ENCODE measurements at regions not wholly inside any gene's neighbourhood (a gene's known extent, or its start where the extent isn't known, plus 50 kb on each side); places are given as distances from the start of the nearest gene placed in this dataset.

DNA sequence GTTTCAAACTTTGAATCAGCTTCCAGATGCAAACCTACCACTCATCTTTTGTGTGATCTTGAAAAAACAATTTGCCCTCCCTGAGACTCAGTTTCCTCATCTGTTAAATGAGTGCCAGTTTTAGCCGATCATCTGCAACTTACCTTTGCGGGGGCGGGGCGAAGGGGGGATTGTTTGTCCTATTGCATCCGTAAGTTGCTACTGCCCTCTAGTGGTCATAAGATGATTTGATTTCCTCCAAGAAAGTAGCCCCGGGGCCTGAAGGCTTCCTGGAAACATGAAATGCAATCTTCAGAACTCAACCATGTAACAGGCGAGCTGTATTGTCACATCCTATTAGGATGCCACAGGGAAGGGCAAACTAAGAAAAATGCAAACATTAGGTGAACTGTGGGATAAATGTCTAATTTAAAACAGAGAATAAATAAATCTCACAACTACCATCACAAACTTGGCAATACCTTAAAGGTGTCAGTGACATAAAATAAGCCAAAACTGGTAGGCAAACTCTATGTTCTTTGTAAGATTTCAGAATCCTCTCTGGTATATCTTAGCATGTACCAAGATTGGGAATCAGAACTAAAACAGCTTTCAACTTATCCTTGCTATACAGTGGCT lies 63.5 kb upstream of the CLDN18 start:
- peaks cover 0 to 3% (median 0%) of the 10 kb centered on the region in 7 donors for H3K9me3 Mint-ChIP-seq
- Histone ChIP-seq H3K4me3 (replicated peaks in 1 of 3; ENCODE audit: low read depth in 2 of 3, low read length in 3 of 3) (no peak overlapping the region), H4K20me1 (ENCODE audit: insufficient read depth, low read length) (no peaks in the 10 kb centered on the region), H3K9me3 (replicated peaks in 1 of 2; ENCODE audit: control insufficient read depth in 1 of 2, insufficient read depth in 1 of 2, low read length in 2 of 2) (no peaks in the 10 kb centered on the region), H3K4me1 (ENCODE audit: control insufficient read depth in 1 of 2, insufficient read depth in 2 of 2, low read length in 2 of 2) (no peaks in the 10 kb centered on the region), H3K36me3 (replicated peaks in 1 of 2; ENCODE audit: control insufficient read depth in 1 of 2, insufficient read depth in 2 of 2, low read length in 2 of 2) (no peaks in the 10 kb centered on the region), H3K4me2 (replicated peaks; ENCODE audit: extremely low read depth, low read length, poor library complexity, severe bottlenecking) (no peak overlapping the region), H3K9ac (ENCODE audit: insufficient read depth, low read length, poor library complexity, severe bottlenecking) (no peak overlapping the region), H3K79me2 (ENCODE audit: insufficient read depth, low read length) (no peaks in the 10 kb centered on the region), H3K27ac (ENCODE audit: low read depth in 1 of 2, low read length in 2 of 2) (no peak overlapping the region), H2AFZ (ENCODE audit: insufficient read depth, low read depth, low read length, poor library complexity, severe bottlenecking) (no peak overlapping the region), H3K27me3 (ENCODE audit: control insufficient read depth in 2 of 2, insufficient read depth in 2 of 2, low read length in 2 of 2) (no peaks in the 10 kb centered on the region)
- intact Hi-C loops (cut with micrococcal nuclease): no loop called here
- peaks cover 0 to 1% (median 1%) of the 10 kb centered on the region in 3 donors for H3K27me3 Mint-ChIP-seq (ENCODE audit: low read depth in 3 of 3)
- WGBS (ENCODE audit: insufficient coverage): 0% methylated on average over 1 of the region's 7 CpGs
- H3K36me3 Mint-ChIP-seq: no peaks in the 10 kb centered on the region
- H3K4me3 Mint-ChIP-seq: no peak overlapping the region
- H3K4me1 Mint-ChIP-seq: no peaks in the 10 kb centered on the region
- DNase-seq: peak; percentile 11 to 38 (median 33)
- TF ChIP-seq, protein P1, sequence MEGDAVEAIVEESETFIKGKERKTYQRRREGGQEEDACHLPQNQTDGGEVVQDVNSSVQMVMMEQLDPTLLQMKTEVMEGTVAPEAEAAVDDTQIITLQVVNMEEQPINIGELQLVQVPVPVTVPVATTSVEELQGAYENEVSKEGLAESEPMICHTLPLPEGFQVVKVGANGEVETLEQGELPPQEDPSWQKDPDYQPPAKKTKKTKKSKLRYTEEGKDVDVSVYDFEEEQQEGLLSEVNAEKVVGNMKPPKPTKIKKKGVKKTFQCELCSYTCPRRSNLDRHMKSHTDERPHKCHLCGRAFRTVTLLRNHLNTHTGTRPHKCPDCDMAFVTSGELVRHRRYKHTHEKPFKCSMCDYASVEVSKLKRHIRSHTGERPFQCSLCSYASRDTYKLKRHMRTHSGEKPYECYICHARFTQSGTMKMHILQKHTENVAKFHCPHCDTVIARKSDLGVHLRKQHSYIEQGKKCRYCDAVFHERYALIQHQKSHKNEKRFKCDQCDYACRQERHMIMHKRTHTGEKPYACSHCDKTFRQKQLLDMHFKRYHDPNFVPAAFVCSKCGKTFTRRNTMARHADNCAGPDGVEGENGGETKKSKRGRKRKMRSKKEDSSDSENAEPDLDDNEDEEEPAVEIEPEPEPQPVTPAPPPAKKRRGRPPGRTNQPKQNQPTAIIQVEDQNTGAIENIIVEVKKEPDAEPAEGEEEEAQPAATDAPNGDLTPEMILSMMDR (IDR thresholded peaks at IDR 0.05): peak; percentile 78
- H3K27ac Mint-ChIP-seq: no peak overlapping the region

DNA sequence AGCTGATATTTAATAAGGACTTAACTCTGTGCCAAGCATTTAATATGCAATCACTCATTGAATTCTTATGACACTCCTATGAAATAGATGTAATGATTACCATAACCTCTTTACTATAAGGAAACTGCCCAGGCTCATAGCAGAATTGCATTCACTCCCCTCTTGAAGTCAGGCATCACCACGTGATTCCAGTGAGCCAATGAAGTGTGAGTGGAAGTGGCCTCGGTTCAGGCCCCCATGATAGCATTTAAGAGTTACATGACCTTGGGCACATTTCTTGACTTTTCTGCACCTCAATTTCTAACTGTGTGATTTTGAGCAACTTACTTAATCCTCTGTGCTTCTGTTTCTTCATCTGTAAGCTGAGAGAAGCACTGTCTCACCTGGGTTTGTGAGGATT lies 62.8 kb upstream of the CLDN18 start:
- Histone ChIP-seq H3K27me3 (ENCODE audit: control insufficient read depth in 2 of 2, insufficient read depth in 2 of 2, low read length in 2 of 2) (no peaks in the 10 kb centered on the region), H3K4me2 (replicated peaks; ENCODE audit: extremely low read depth, low read length, poor library complexity, severe bottlenecking) (no peak overlapping the region), H3K27ac (ENCODE audit: low read depth in 1 of 2, low read length in 2 of 2) (no peak overlapping the region), H3K9me3 (replicated peaks in 1 of 2; ENCODE audit: control insufficient read depth in 1 of 2, insufficient read depth in 1 of 2, low read length in 2 of 2) (no peaks in the 10 kb centered on the region), H2AFZ (ENCODE audit: insufficient read depth, low read depth, low read length, poor library complexity, severe bottlenecking) (no peak overlapping the region), H4K20me1 (ENCODE audit: insufficient read depth, low read length) (no peaks in the 10 kb centered on the region), H3K36me3 (replicated peaks in 1 of 2; ENCODE audit: control insufficient read depth in 1 of 2, insufficient read depth in 2 of 2, low read length in 2 of 2) (no peaks in the 10 kb centered on the region), H3K79me2 (ENCODE audit: insufficient read depth, low read length) (no peaks in the 10 kb centered on the region), H3K4me1 (ENCODE audit: control insufficient read depth in 1 of 2, insufficient read depth in 2 of 2, low read length in 2 of 2) (no peaks in the 10 kb centered on the region), H3K4me3 (replicated peaks in 1 of 3; ENCODE audit: low read depth in 2 of 3, low read length in 3 of 3) (no peak overlapping the region), H3K9ac (ENCODE audit: insufficient read depth, low read length, poor library complexity, severe bottlenecking) (no peak overlapping the region)
- no peak for DNase-seq
- intact Hi-C loops (cut with micrococcal nuclease): no loop called here
- Mint-ChIP-seq H3K27me3 (ENCODE audit: low read depth in 3 of 3) (peaks cover 0 to 1% (median 1%) of the 10 kb centered on the region in 3 donors), H3K9me3 (peaks cover 0 to 3% (median 0%) of the 10 kb centered on the region in 7 donors), H3K27ac (no peak overlapping the region), H3K36me3 (no peaks in the 10 kb centered on the region), H3K4me3 (no peak overlapping the region), H3K4me1 (no peaks in the 10 kb centered on the region)
- WGBS (ENCODE audit: insufficient coverage): no CpG with 5 or more reads among the region's 2 CpGs
- TF ChIP-seq, protein P1 (IDR thresholded peaks at IDR 0.05): no peak
